ENCODE measurements at regions not wholly inside any gene's neighbourhood (a gene's known extent, or its start where the extent isn't known, plus 50 kb on each side); places are given as distances from the start of the nearest gene placed in this dataset.

GRCh38 chr1:238767321-238767720 is 619.0 kb upstream of the CHRM3 start:
- TF ChIP-seq EZH2phosphoT487 (conservative IDR thresholded peaks at IDR 0.05; ENCODE audit: low read length) (no peak), CTCF (IDR thresholded peaks at IDR 0.05; ENCODE audit: insufficient read depth, low read length, poor library complexity, severe bottlenecking) (no peak)
- Histone ChIP-seq H3K9ac (ENCODE audit: low read length) (no peak overlapping the region), H3K27ac (ENCODE audit: low read depth, low read length) (no peak overlapping the region), H3K4me3 (ENCODE audit: insufficient read depth, low read length, poor library complexity, severe bottlenecking) (no peak overlapping the region), H3K4me2 (ENCODE audit: low read depth, low read length, poor library complexity, severe bottlenecking) (no peak overlapping the region), H2AFZ (ENCODE audit: low read depth, low read length, severe bottlenecking) (no peak overlapping the region), H3F3A (ENCODE audit: insufficient read depth) (no peaks in the 10 kb centered on the region), H3K27me3 (ENCODE audit: low read length) (no peaks in the 10 kb centered on the region), H4K20me1 (ENCODE audit: low read depth, low read length) (no peaks in the 10 kb centered on the region), H3K9me2 (replicated peaks; ENCODE audit: insufficient read depth, low read length) (no peaks in the 10 kb centered on the region), H3K79me2 (ENCODE audit: insufficient read depth, low read length) (no peaks in the 10 kb centered on the region), H3K9me3 (ENCODE audit: insufficient read depth, low read length) (peaks cover 9% of the 10 kb centered on the region; the same call in 1 of the 2 replicates), H3K36me3 (ENCODE audit: low read length) (no peaks in the 10 kb centered on the region)

GRCh38 chr1:238764779-238765178 is 621.6 kb upstream of the CHRM3 start:
- Histone ChIP-seq H3F3A (ENCODE audit: insufficient read depth) (no peaks in the 10 kb centered on the region), H2AFZ (ENCODE audit: low read depth, low read length, severe bottlenecking) (no peak overlapping the region), H3K79me2 (ENCODE audit: insufficient read depth, low read length) (no peaks in the 10 kb centered on the region), H3K9me2 (replicated peaks; ENCODE audit: insufficient read depth, low read length) (no peaks in the 10 kb centered on the region), H3K9ac (ENCODE audit: low read length) (no peak overlapping the region), H3K4me2 (ENCODE audit: low read depth, low read length, poor library complexity, severe bottlenecking) (no peak overlapping the region), H3K27me3 (ENCODE audit: low read length) (no peaks in the 10 kb centered on the region), H3K36me3 (ENCODE audit: low read length) (no peaks in the 10 kb centered on the region), H3K27ac (ENCODE audit: low read depth, low read length) (no peak overlapping the region), H3K4me3 (ENCODE audit: insufficient read depth, low read length, poor library complexity, severe bottlenecking) (no peak overlapping the region), H4K20me1 (ENCODE audit: low read depth, low read length) (no peaks in the 10 kb centered on the region), H3K9me3 (ENCODE audit: insufficient read depth, low read length) (peaks cover 9% of the 10 kb centered on the region; the same call in 1 of the 2 replicates)
- TF ChIP-seq EZH2phosphoT487 (conservative IDR thresholded peaks at IDR 0.05; ENCODE audit: low read length) = no peak
- no peak for TF ChIP-seq CTCF (IDR thresholded peaks at IDR 0.05; ENCODE audit: insufficient read depth, low read length, poor library complexity, severe bottlenecking)

GRCh38 chr1:238753252-238753651 is 633.1 kb upstream of the CHRM3 start:
- Histone ChIP-seq H3K4me3 (ENCODE audit: insufficient read depth, low read length, poor library complexity, severe bottlenecking) (no peak overlapping the region), H3K27ac (ENCODE audit: low read depth, low read length) (no peak overlapping the region)

More at GRCh38 chr1:238753252-238753651, 633.1 kb upstream of the CHRM3 start:
- Histone ChIP-seq H3K4me2 (ENCODE audit: low read depth, low read length, poor library complexity, severe bottlenecking) (no peak overlapping the region), H3K9me3 (ENCODE audit: insufficient read depth, low read length) (no peaks in the 10 kb centered on the region), H3K9me2 (replicated peaks; ENCODE audit: insufficient read depth, low read length) (no peaks in the 10 kb centered on the region), H3K36me3 (ENCODE audit: low read length) (no peaks in the 10 kb centered on the region), H2AFZ (ENCODE audit: low read depth, low read length, severe bottlenecking) (no peak overlapping the region), H4K20me1 (ENCODE audit: low read depth, low read length) (no peaks in the 10 kb centered on the region), H3K9ac (ENCODE audit: low read length) (no peak overlapping the region), H3K27me3 (ENCODE audit: low read length) (no peaks in the 10 kb centered on the region), H3K79me2 (ENCODE audit: insufficient read depth, low read length) (no peaks in the 10 kb centered on the region), H3F3A (ENCODE audit: insufficient read depth) (no peaks in the 10 kb centered on the region)
- TF ChIP-seq CTCF (IDR thresholded peaks at IDR 0.05; ENCODE audit: insufficient read depth, low read length, poor library complexity, severe bottlenecking) = no peak
- TF ChIP-seq EZH2phosphoT487 (conservative IDR thresholded peaks at IDR 0.05; ENCODE audit: low read length) = no peak
